HUDEP-2 (cell line): ENCODE measurements at regions not wholly inside any gene's neighbourhood (a gene's known extent, or its start where the extent isn't known, plus 50 kb on each side); places are given as distances from the start of the nearest gene placed in this dataset.

Source experiments
- DNase-seq, 76 experiments: peaks; one replicate each; lab custom pipeline; 2025; ENCODE audit not compliant: unreplicated experiment in 76 of 76; lab: John Stamatoyannopoulos, UW

GRCh38 chrX:5829469-5829868 lies 399.2 kb downstream of the NLGN4X start:
- DNase-seq, result no peak

- no peak for DNase-seq
These were observed 399.6 kb downstream of the NLGN4X start for GRCh38 chrX:5829060-5829459.

- no peak for DNase-seq
These were observed 404.8 kb downstream of the NLGN4X start for GRCh38 chrX:5823903-5824302.

GRCh38 chrX:5810636-5811035 lies 418.0 kb downstream of the NLGN4X start:
- no peak for DNase-seq

- no peak for DNase-seq
These were observed 421.5 kb downstream of the NLGN4X start for GRCh38 chrX:5807181-5807580.

GRCh38 chrX:5802391-5802790 lies 426.3 kb downstream of the NLGN4X start:
- no peak for DNase-seq

- no peak for DNase-seq
These were observed 436.9 kb downstream of the NLGN4X start for GRCh38 chrX:5791721-5792120.

GRCh38 chrX:5788910-5789309 lies 439.8 kb downstream of the NLGN4X start:
- DNase-seq, result no peak

GRCh38 chrX:5780821-5781220 lies 447.8 kb downstream of the NLGN4X start:
- no peak for DNase-seq

- DNase-seq, result no peak
These were observed 452.7 kb downstream of the NLGN4X start for GRCh38 chrX:5775846-5776430.

GRCh38 chrX:5774446-5774845 lies 454.2 kb downstream of the NLGN4X start:
- no peak for DNase-seq

GRCh38 chrX:5771441-5771840 lies 457.2 kb downstream of the NLGN4X start:
- DNase-seq, result no peak

- no peak for DNase-seq
These were observed 472.1 kb downstream of the NLGN4X start for GRCh38 chrX:5756616-5757015.

- DNase-seq, result no peak
These were observed 475.4 kb downstream of the NLGN4X start for GRCh38 chrX:5753291-5753690.

- DNase-seq, result no peak
These were observed 475.8 kb downstream of the NLGN4X start for GRCh38 chrX:5752831-5753230.

GRCh38 chrX:5748586-5749150 lies 480.0 kb downstream of the NLGN4X start:
- no peak for DNase-seq

- no peak for DNase-seq
These were observed 482.4 kb downstream of the NLGN4X start for GRCh38 chrX:5746231-5746630.

GRCh38 chrX:5733501-5733900 lies 495.2 kb downstream of the NLGN4X start:
- DNase-seq, result no peak

- DNase-seq, result no peak
These were observed 498.1 kb downstream of the NLGN4X start for GRCh38 chrX:5730556-5730955.

- DNase-seq, result no peak
These were observed 502.4 kb downstream of the NLGN4X start for GRCh38 chrX:5726224-5726623.

- no peak for DNase-seq
These were observed 504.5 kb downstream of the NLGN4X start for GRCh38 chrX:5724123-5724522.

- DNase-seq, result no peak
These were observed 510.0 kb downstream of the NLGN4X start for GRCh38 chrX:5718651-5719050.

- DNase-seq, result no peak
These were observed 512.0 kb downstream of the NLGN4X start for GRCh38 chrX:5716666-5717065.
